ENCODE measurements at regions not wholly inside any gene's neighbourhood (a gene's known extent, or its start where the extent isn't known, plus 50 kb on each side); places are given as distances from the start of the nearest gene placed in this dataset.

DNA sequence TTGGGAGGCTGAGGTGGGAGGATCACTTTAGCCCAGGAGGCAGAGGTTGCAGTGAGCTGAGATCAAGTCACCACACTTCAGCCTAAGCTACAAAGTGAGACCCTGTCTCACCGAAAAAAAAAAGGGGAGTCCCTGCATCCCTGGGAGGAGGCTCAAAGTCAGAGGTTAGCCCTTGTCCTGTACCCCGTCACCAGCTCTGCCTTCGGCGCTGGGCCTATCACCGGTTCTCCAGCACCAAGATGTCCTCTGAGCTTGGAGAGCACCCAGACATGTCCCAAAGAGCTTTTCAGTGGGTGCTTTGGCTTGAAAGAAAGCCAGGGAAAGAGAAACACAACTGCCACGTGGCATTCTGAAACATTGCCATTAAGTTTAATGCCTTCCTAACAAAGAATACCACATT, 356.9 kb upstream of the TSHZ3 start:
- no peak for DNase-seq (ENCODE audit: unreplicated experiment)
- BruUV-seq (replicated peaks) = no TSS peak

DNA sequence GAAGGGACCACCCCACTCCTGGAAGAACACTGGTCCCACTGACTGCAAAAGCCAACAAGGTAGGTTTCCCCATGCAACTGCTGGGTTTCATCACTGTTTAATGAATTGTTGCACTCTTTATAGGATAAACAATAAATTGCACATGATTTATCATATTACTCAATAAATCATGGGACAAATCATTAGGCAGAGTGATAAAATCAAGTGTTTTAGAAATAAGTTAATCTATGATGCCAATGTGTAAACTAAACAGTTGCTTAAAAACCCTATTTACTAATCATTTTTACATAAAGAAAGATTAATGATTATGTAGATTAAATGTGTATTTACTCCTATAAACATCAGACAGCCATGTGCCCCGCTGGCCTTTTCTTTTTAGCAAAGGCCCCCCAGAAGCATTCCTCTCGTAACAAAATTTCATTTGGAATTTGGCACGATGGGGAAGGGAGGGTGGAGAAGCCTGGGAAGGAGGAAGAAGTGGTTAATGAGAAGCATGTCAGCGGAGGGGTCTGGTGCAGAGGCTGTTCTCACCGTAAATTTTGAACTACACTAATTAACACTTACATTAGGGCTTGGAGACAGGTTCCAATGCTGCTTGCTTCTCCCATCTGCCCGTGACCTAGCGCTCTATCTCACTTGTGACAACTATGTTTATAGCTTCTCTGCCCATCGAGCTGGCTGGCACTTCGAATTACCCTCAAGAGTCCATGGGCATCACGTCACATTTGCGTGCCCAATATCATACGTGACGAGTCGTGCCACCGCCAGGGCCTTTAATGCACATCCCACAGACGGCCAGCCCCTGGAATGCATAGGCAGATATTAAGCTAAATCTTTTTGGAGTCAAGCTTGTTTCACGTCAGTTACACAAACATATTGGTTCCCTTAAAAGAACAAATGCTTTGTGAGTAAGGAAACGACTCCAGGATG, 357.7 kb upstream of the TSHZ3 start:
- CTCF ChIA-PET = no interaction called here
- Mint-ChIP-seq H3K9me3 (ENCODE audit: unreplicated experiment) (peaks cover 63% of the 10 kb centered on the region), H3K27ac (ENCODE audit: low read depth, unreplicated experiment) (no peak overlapping the region), H3K4me1 (ENCODE audit: insufficient read depth, unreplicated experiment) (no peaks in the 10 kb centered on the region), H3K27me3 (ENCODE audit: insufficient read depth, unreplicated experiment) (no peaks in the 10 kb centered on the region), H3K36me3 (ENCODE audit: insufficient read depth, unreplicated experiment) (no peaks in the 10 kb centered on the region), H3K4me3 (ENCODE audit: unreplicated experiment) (no peak overlapping the region)
- TF ChIP-seq, protein P1, sequence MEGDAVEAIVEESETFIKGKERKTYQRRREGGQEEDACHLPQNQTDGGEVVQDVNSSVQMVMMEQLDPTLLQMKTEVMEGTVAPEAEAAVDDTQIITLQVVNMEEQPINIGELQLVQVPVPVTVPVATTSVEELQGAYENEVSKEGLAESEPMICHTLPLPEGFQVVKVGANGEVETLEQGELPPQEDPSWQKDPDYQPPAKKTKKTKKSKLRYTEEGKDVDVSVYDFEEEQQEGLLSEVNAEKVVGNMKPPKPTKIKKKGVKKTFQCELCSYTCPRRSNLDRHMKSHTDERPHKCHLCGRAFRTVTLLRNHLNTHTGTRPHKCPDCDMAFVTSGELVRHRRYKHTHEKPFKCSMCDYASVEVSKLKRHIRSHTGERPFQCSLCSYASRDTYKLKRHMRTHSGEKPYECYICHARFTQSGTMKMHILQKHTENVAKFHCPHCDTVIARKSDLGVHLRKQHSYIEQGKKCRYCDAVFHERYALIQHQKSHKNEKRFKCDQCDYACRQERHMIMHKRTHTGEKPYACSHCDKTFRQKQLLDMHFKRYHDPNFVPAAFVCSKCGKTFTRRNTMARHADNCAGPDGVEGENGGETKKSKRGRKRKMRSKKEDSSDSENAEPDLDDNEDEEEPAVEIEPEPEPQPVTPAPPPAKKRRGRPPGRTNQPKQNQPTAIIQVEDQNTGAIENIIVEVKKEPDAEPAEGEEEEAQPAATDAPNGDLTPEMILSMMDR (IDR thresholded peaks at IDR 0.05; ENCODE audit: unreplicated experiment) = no peak
- intact Hi-C loops (cut with micrococcal nuclease) = no loop called here
- no TSS peak for BruUV-seq (replicated peaks)
- DNase-seq (ENCODE audit: unreplicated experiment) = no peak
- POLR2A ChIA-PET = no interaction called here

More for the DNA sequence above, 356.9 kb upstream of the TSHZ3 start:
- Mint-ChIP-seq H3K27me3 (ENCODE audit: insufficient read depth, unreplicated experiment) (no peaks in the 10 kb centered on the region), H3K36me3 (ENCODE audit: insufficient read depth, unreplicated experiment) (no peaks in the 10 kb centered on the region), H3K4me3 (ENCODE audit: unreplicated experiment) (no peak overlapping the region), H3K27ac (ENCODE audit: low read depth, unreplicated experiment) (no peak overlapping the region), H3K4me1 (ENCODE audit: insufficient read depth, unreplicated experiment) (no peaks in the 10 kb centered on the region), H3K9me3 (ENCODE audit: unreplicated experiment) (peaks cover 57% of the 10 kb centered on the region)
- ChIA-PET CTCF (interaction anchor here (0.6 kb wide), 1 partner anchor 1285 kb away, joined by 5 read pairs; no protein-coding TSS in a partner anchor), POLR2A (no interaction called here)
- intact Hi-C loops (cut with micrococcal nuclease) = no loop called here
- TF ChIP-seq, protein P1 (IDR thresholded peaks at IDR 0.05; ENCODE audit: unreplicated experiment) = no peak

DNA sequence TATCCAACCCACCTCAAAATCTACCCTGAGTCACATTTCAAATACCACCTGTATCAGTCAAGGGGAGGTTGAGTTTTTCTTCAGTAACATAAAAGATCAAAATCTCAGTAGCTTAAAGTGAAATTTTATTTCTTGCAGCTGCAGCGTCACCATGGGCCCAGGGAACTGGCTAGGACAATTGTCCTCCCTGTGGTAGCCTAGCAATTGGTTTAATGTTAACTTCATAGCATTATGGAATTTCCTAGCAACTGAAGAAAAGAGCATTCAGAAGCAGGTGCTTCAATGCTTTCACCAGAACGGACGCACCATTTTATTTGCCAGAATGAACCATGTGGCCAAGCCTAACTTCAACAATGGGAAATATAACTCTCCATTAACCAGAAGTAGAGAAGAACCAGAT, 359.3 kb upstream of the TSHZ3 start:
- DNase-seq (ENCODE audit: unreplicated experiment) = no peak
- H3K9me3 Mint-ChIP-seq (ENCODE audit: unreplicated experiment) = peaks cover 53% of the 10 kb centered on the region
- H3K4me3 Mint-ChIP-seq (ENCODE audit: unreplicated experiment) = no peak overlapping the region
- H3K4me1 Mint-ChIP-seq (ENCODE audit: insufficient read depth, unreplicated experiment) = no peaks in the 10 kb centered on the region
- intact Hi-C loops (cut with micrococcal nuclease) = no loop called here
- ChIA-PET POLR2A (no interaction called here), CTCF (no interaction called here)
- H3K27ac Mint-ChIP-seq (ENCODE audit: low read depth, unreplicated experiment) = no peak overlapping the region
- BruUV-seq (replicated peaks) = no TSS peak
- H3K36me3 Mint-ChIP-seq (ENCODE audit: insufficient read depth, unreplicated experiment) = no peaks in the 10 kb centered on the region
- TF ChIP-seq, protein P1 (IDR thresholded peaks at IDR 0.05; ENCODE audit: unreplicated experiment) = no peak
- no peaks in the 10 kb centered on the region for H3K27me3 Mint-ChIP-seq (ENCODE audit: insufficient read depth, unreplicated experiment)

DNA sequence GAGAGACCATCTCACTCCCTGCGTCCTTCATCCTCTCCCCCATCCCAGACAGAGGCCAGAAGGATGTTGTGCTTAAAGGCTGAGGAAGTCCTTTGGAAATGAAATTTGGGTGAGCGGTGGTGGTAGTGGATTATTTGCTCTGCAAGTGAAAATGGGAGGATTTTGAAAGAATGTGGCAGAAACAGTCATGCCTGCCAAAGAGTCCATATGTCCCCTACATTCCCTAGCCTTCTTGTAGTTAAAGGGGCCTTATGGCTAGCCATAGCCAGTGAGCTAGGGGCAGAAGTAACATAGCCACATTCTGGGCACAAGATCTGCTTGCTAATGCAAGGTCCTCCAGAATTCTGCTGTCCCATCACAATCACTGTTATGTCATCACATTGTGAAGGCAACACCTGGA, 360.2 kb upstream of the TSHZ3 start:
- Mint-ChIP-seq H3K9me3 (ENCODE audit: unreplicated experiment) (peaks cover 44% of the 10 kb centered on the region), H3K36me3 (ENCODE audit: insufficient read depth, unreplicated experiment) (no peaks in the 10 kb centered on the region), H3K4me1 (ENCODE audit: insufficient read depth, unreplicated experiment) (no peaks in the 10 kb centered on the region), H3K27ac (ENCODE audit: low read depth, unreplicated experiment) (no peak overlapping the region), H3K27me3 (ENCODE audit: insufficient read depth, unreplicated experiment) (no peaks in the 10 kb centered on the region), H3K4me3 (ENCODE audit: unreplicated experiment) (no peak overlapping the region)
- CTCF ChIA-PET = no interaction called here
- POLR2A ChIA-PET = no interaction called here
- DNase-seq (ENCODE audit: unreplicated experiment) = no peak
- TF ChIP-seq, protein P1 (IDR thresholded peaks at IDR 0.05; ENCODE audit: unreplicated experiment) = no peak
- intact Hi-C loops (cut with micrococcal nuclease) = no loop called here
- BruUV-seq (replicated peaks) = no TSS peak
